D721Med (cell line): ENCODE measurements at regions not wholly inside any gene's neighbourhood (a gene's known extent, or its start where the extent isn't known, plus 50 kb on each side); places are given as distances from the start of the nearest gene placed in this dataset.

Experiments
- DNase-seq: peaks from one replicate; pipeline ENCODE4 v3.0.0; 2011; ENCODE audit warnings: low spot score; ENCODE audit not compliant: insufficient read length
- FAIRE-seq: peaks from 2 replicates; lab custom pipeline; 2011; peaks lifted over from hg19 to GRCh38; lab: Jason Lieb, UNC
- CTCF ChIP-seq: IDR thresholded peaks from 2 replicates; pipeline ENCODE4 v1.5.1; 2012; ENCODE audit warnings: mild to moderate bottlenecking, control low read depth; ENCODE audit not compliant: insufficient read depth; ENCODE audit errors: missing control alignments

GRCh38 chr2:239662413-239663120 is 261.7 kb upstream of the HDAC4 start:
- FAIRE-seq: no peak
- TF ChIP-seq CTCF: no peak
- DNase-seq: no peak

GRCh38 chr2:239661334-239662312 is 260.8 kb upstream of the HDAC4 start:
- FAIRE-seq: no peak
- TF ChIP-seq CTCF: no peak

GRCh38 chr2:239660390-239661230 is 259.8 kb upstream of the HDAC4 start:
- no peak for TF ChIP-seq CTCF
- FAIRE-seq: no peak
- no peak for DNase-seq

More at GRCh38 chr2:239661334-239662312, 260.8 kb upstream of the HDAC4 start:
- no peak for DNase-seq

GRCh38 chr2:239657992-239658391 is 257.2 kb upstream of the HDAC4 start:
- FAIRE-seq (no peak), DNase-seq (no peak)
- no peak for TF ChIP-seq CTCF

GRCh38 chr2:239657236-239657635 is 256.4 kb upstream of the HDAC4 start:
- DNase-seq: no peak
- TF ChIP-seq CTCF: no peak
- FAIRE-seq: no peak

GRCh38 chr2:239654266-239654665 is 253.4 kb upstream of the HDAC4 start:
- DNase-seq (no peak), FAIRE-seq (no peak)
- no peak for TF ChIP-seq CTCF
